ENCODE measurements at regions not wholly inside any gene's neighbourhood (a gene's known extent, or its start where the extent isn't known, plus 50 kb on each side); places are given as distances from the start of the nearest gene placed in this dataset.

GRCh38 chr16:65794973-65795372, 571.5 kb upstream of the CDH5 start:
- no peak for DNase-seq (ENCODE audit: low spot score)

GRCh38 chr16:65793781-65794180, 572.7 kb upstream of the CDH5 start:
- no peak for DNase-seq (ENCODE audit: low spot score)

GRCh38 chr16:65790768-65791167, 575.7 kb upstream of the CDH5 start:
- no peak for DNase-seq (ENCODE audit: low spot score)

GRCh38 chr16:65789161-65789945, 577.1 kb upstream of the CDH5 start:
- DNase-seq (ENCODE audit: low spot score), result no peak

- no peak for DNase-seq (ENCODE audit: low spot score)
Measured at GRCh38 chr16:65788434-65789140, 577.9 kb upstream of the CDH5 start.

GRCh38 chr16:65787921-65788320, 578.6 kb upstream of the CDH5 start:
- DNase-seq (ENCODE audit: low spot score), result no peak

- DNase-seq (ENCODE audit: low spot score), result no peak
Measured at GRCh38 chr16:65786916-65787315, 579.6 kb upstream of the CDH5 start.

- no peak for DNase-seq (ENCODE audit: low spot score)
Measured at GRCh38 chr16:65783709-65784474, 582.6 kb upstream of the CDH5 start.

GRCh38 chr16:65782611-65783600, 583.6 kb upstream of the CDH5 start:
- no peak for DNase-seq (ENCODE audit: low spot score)

- DNase-seq (ENCODE audit: low spot score), result no peak
Measured at GRCh38 chr16:65781855-65782254, 584.6 kb upstream of the CDH5 start.

- DNase-seq (ENCODE audit: low spot score), result no peak
Measured at GRCh38 chr16:65781363-65781762, 585.1 kb upstream of the CDH5 start.

GRCh38 chr16:65779201-65779600, 587.3 kb upstream of the CDH5 start:
- DNase-seq (ENCODE audit: low spot score), result no peak

- DNase-seq (ENCODE audit: low spot score), result no peak
Measured at GRCh38 chr16:65776639-65777183, 589.8 kb upstream of the CDH5 start.

- DNase-seq (ENCODE audit: low spot score), result no peak
Measured at GRCh38 chr16:65775829-65776228, 590.7 kb upstream of the CDH5 start.

GRCh38 chr16:65774350-65774749, 592.1 kb upstream of the CDH5 start:
- no peak for DNase-seq (ENCODE audit: low spot score)

- DNase-seq (ENCODE audit: low spot score), result peak; percentile 27
Measured at GRCh38 chr16:65773301-65773874, 593.1 kb upstream of the CDH5 start.

GRCh38 chr16:65772134-65772732, 594.3 kb upstream of the CDH5 start:
- DNase-seq (ENCODE audit: low spot score), result no peak

- DNase-seq (ENCODE audit: low spot score), result no peak
Measured at GRCh38 chr16:65771707-65772106, 594.8 kb upstream of the CDH5 start.

- DNase-seq (ENCODE audit: low spot score), result no peak
Measured at GRCh38 chr16:65770752-65771151, 595.7 kb upstream of the CDH5 start.

- no peak for DNase-seq (ENCODE audit: low spot score)
Measured at GRCh38 chr16:65769776-65770438, 596.6 kb upstream of the CDH5 start.
